Mesendoderm (in vitro differentiated cells): ENCODE measurements at regions not wholly inside any gene's neighbourhood (a gene's known extent, or its start where the extent isn't known, plus 50 kb on each side); places are given as distances from the start of the nearest gene placed in this dataset.

Source experiments
- DNase-seq: peaks from one replicate; pipeline ENCODE4 v3.0.0; 2013
- H2AK5ac ChIP-seq: 2 replicates; pipeline ENCODE4 v1.6.1; 2013; ENCODE audit warnings: low read length, inconsistent platforms
- H2BK120ac ChIP-seq: 2 replicates; pipeline ENCODE4 v1.6.1; 2013; ENCODE audit warnings: low read depth, mild to moderate bottlenecking, low read length, moderate library complexity, mixed read lengths
- H2BK15ac ChIP-seq: replicated peaks from 2 replicates; pipeline ENCODE4 v1.6.1; 2013; ENCODE audit warnings: low read depth, mild to moderate bottlenecking, moderate library complexity
- H2BK5ac ChIP-seq: 2 replicates; pipeline ENCODE4 v1.6.1; 2013; ENCODE audit warnings: low read length, inconsistent platforms
- H3K18ac ChIP-seq: 2 replicates; pipeline ENCODE4 v1.6.1; 2013; ENCODE audit warnings: mild to moderate bottlenecking, low read length, mixed read lengths
- H3K23ac ChIP-seq: one replicate; pipeline ENCODE4 v1.6.1; 2013; ENCODE audit warnings: low read length
- H3K27ac ChIP-seq: 2 replicates; pipeline ENCODE4 v1.5.1; 2013; ENCODE audit warnings: low read depth, mild to moderate bottlenecking, inconsistent platforms, low read length, moderate library complexity
- H3K27me3 ChIP-seq: 2 replicates; pipeline ENCODE4 v1.6.1; 2013; ENCODE audit warnings: low read length, control low read depth, mild to moderate bottlenecking, inconsistent platforms; ENCODE audit not compliant: insufficient read depth, poor library complexity
- H3K36me3 ChIP-seq: 2 replicates; pipeline ENCODE4 v1.6.1; 2013; ENCODE audit warnings: low read length, inconsistent platforms; ENCODE audit not compliant: control insufficient read depth, insufficient read depth
- H3K4ac ChIP-seq: one replicate; pipeline ENCODE4 v1.6.1; 2013; ENCODE audit warnings: low read depth, mild to moderate bottlenecking, low read length, moderate library complexity
- H3K4me1 ChIP-seq: 2 replicates; pipeline ENCODE4 v1.6.1; 2013; ENCODE audit warnings: low read depth, low read length, inconsistent platforms; ENCODE audit not compliant: control insufficient read depth
- H3K4me2 ChIP-seq: 2 replicates; pipeline ENCODE4 v1.6.1; 2013; ENCODE audit warnings: low read length
- H3K4me3 ChIP-seq: 2 replicates; pipeline ENCODE4 v1.5.1; 2013; ENCODE audit warnings: mild to moderate bottlenecking, low read length
- H3K56ac ChIP-seq: one replicate; pipeline ENCODE4 v1.6.1; 2013; ENCODE audit warnings: low read length
- H3K79me1 ChIP-seq: 2 replicates; pipeline ENCODE4 v1.6.1; 2013; ENCODE audit warnings: low read length, inconsistent platforms
- H3K79me2 ChIP-seq: 2 replicates; pipeline ENCODE4 v1.6.1; 2013; ENCODE audit warnings: mild to moderate bottlenecking, low read length; ENCODE audit not compliant: control insufficient read depth, insufficient read depth
- H3K9ac ChIP-seq: 2 replicates; pipeline ENCODE4 v1.6.1; 2013; ENCODE audit warnings: low read length, inconsistent platforms
- H4K5ac ChIP-seq: one replicate; pipeline ENCODE4 v1.6.1; 2013; ENCODE audit warnings: low read length
- H4K8ac ChIP-seq: one replicate; pipeline ENCODE4 v1.6.1; 2013; ENCODE audit warnings: low read depth, mild to moderate bottlenecking, control low read depth, low read length, moderate library complexity
- WGBS: extraction: QIAGEN DNeasy Blood & Tissue Kit; methylation state at CpG from one replicate; pipeline ENCODE4 v1.1.7; 2013; ENCODE audit warnings: low lambda C conversion rate, missing lambda C conversion rate; ENCODE audit not compliant: insufficient coverage; ENCODE audit errors: extremely low coverage; 5-methylcytosine and 5-hydroxymethylcytosine counted together

GRCh38 chr2:40867829-40868228 lies 415.9 kb upstream of the SLC8A1 start:
- Histone ChIP-seq H2AK5ac (no peak overlapping the region), H3K79me1 (no peaks in the 10 kb centered on the region), H3K4me2 (no peak overlapping the region), H2BK15ac (no peak overlapping the region), H3K9ac (no peak overlapping the region), H3K18ac (no peak overlapping the region), H3K4ac (no peak overlapping the region), H3K79me2 (no peaks in the 10 kb centered on the region), H3K23ac (no peak overlapping the region), H4K8ac (no peak overlapping the region), H3K36me3 (no peaks in the 10 kb centered on the region), H2BK120ac (no peak overlapping the region), H3K56ac (no peak overlapping the region), H2BK5ac (no peak overlapping the region), H3K4me3 (no peak overlapping the region), H4K5ac (no peak overlapping the region), H3K27ac (no peak overlapping the region), H3K4me1 (no peaks in the 10 kb centered on the region), H3K27me3 (no peaks in the 10 kb centered on the region)
- WGBS = no CpG with 5 or more reads among the region's 5 CpGs
- no peak for DNase-seq

GRCh38 chr2:40872580-40872979 lies 420.7 kb upstream of the SLC8A1 start:
- Histone ChIP-seq H4K5ac (no peak overlapping the region), H3K79me2 (no peaks in the 10 kb centered on the region), H3K4me2 (no peak overlapping the region), H2BK15ac (no peak overlapping the region), H3K4me1 (no peaks in the 10 kb centered on the region), H3K36me3 (no peaks in the 10 kb centered on the region), H3K4me3 (no peak overlapping the region), H3K56ac (no peak overlapping the region), H3K79me1 (no peaks in the 10 kb centered on the region), H2BK5ac (no peak overlapping the region), H3K18ac (no peak overlapping the region), H3K27ac (no peak overlapping the region), H3K27me3 (no peaks in the 10 kb centered on the region), H4K8ac (no peak overlapping the region), H2BK120ac (no peak overlapping the region), H2AK5ac (no peak overlapping the region), H3K4ac (no peak overlapping the region), H3K23ac (no peak overlapping the region), H3K9ac (no peak overlapping the region)
- DNase-seq = no peak
- no CpG with 5 or more reads among the region's 2 CpGs for WGBS

- no peak overlapping the region for H2AK5ac ChIP-seq
- no peaks in the 10 kb centered on the region for H3K27me3 ChIP-seq
- H3K9ac ChIP-seq = no peak overlapping the region
- no peak overlapping the region for H3K4me3 ChIP-seq
- no peak overlapping the region for H3K4ac ChIP-seq
- H3K56ac ChIP-seq = no peak overlapping the region
- H3K4me2 ChIP-seq = no peak overlapping the region
- no peaks in the 10 kb centered on the region for H3K79me2 ChIP-seq
- H2BK120ac ChIP-seq = no peak overlapping the region
- no peaks in the 10 kb centered on the region for H3K79me1 ChIP-seq
- H3K27ac ChIP-seq = no peak overlapping the region
- WGBS = no CpG with 5 or more reads among the region's 3 CpGs
- no peaks in the 10 kb centered on the region for H3K36me3 ChIP-seq
- no peak overlapping the region for H4K8ac ChIP-seq
- no peak for DNase-seq
- no peak overlapping the region for H4K5ac ChIP-seq
- no peak overlapping the region for H2BK5ac ChIP-seq
- no peaks in the 10 kb centered on the region for H3K4me1 ChIP-seq
- no peak overlapping the region for H3K18ac ChIP-seq
- no peak overlapping the region for H2BK15ac ChIP-seq
- H3K23ac ChIP-seq = no peak overlapping the region
These were observed 422.5 kb upstream of the SLC8A1 start for GRCh38 chr2:40874380-40874779.

- Histone ChIP-seq H2AK5ac (no peak overlapping the region), H4K5ac (no peak overlapping the region), H3K56ac (no peak overlapping the region), H3K4me3 (no peak overlapping the region), H3K9ac (no peak overlapping the region), H3K27ac (no peak overlapping the region), H3K4me2 (no peak overlapping the region), H3K18ac (no peak overlapping the region), H3K36me3 (no peaks in the 10 kb centered on the region), H2BK15ac (no peak overlapping the region), H3K79me1 (no peaks in the 10 kb centered on the region), H4K8ac (no peak overlapping the region), H3K4ac (no peak overlapping the region), H3K4me1 (no peaks in the 10 kb centered on the region), H3K79me2 (no peaks in the 10 kb centered on the region), H3K27me3 (no peaks in the 10 kb centered on the region), H2BK5ac (no peak overlapping the region), H2BK120ac (no peak overlapping the region), H3K23ac (no peak overlapping the region)
- DNase-seq = no peak
These were observed 425.9 kb upstream of the SLC8A1 start for GRCh38 chr2:40877734-40878288.

- H3K79me2 ChIP-seq = no peaks in the 10 kb centered on the region
- H2BK5ac ChIP-seq = no peak overlapping the region
- no peak overlapping the region for H3K56ac ChIP-seq
- no peaks in the 10 kb centered on the region for H3K79me1 ChIP-seq
- no peak overlapping the region for H3K27ac ChIP-seq
- no peak overlapping the region for H3K4ac ChIP-seq
- H3K4me1 ChIP-seq = no peaks in the 10 kb centered on the region
- no peak overlapping the region for H4K8ac ChIP-seq
- H3K36me3 ChIP-seq = no peaks in the 10 kb centered on the region
- no peak overlapping the region for H2AK5ac ChIP-seq
- no peak overlapping the region for H3K18ac ChIP-seq
- H3K27me3 ChIP-seq = no peaks in the 10 kb centered on the region
- WGBS = no CpG with 5 or more reads among the region's 1 CpG
- H2BK15ac ChIP-seq = no peak overlapping the region
- H2BK120ac ChIP-seq = no peak overlapping the region
- H3K9ac ChIP-seq = no peak overlapping the region
- H4K5ac ChIP-seq = no peak overlapping the region
- DNase-seq = no peak
- no peak overlapping the region for H3K4me3 ChIP-seq
- no peak overlapping the region for H3K4me2 ChIP-seq
- H3K23ac ChIP-seq = no peak overlapping the region
These were observed 427.4 kb upstream of the SLC8A1 start for GRCh38 chr2:40879305-40879704.

- H3K23ac ChIP-seq = no peak overlapping the region
- no peaks in the 10 kb centered on the region for H3K79me1 ChIP-seq
- H4K5ac ChIP-seq = no peak overlapping the region
- H2BK120ac ChIP-seq = no peak overlapping the region
- no CpG with 5 or more reads among the region's 1 CpG for WGBS
- no peaks in the 10 kb centered on the region for H3K79me2 ChIP-seq
- H3K18ac ChIP-seq = no peak overlapping the region
- H2BK15ac ChIP-seq = no peak overlapping the region
- no peak overlapping the region for H3K4ac ChIP-seq
- no peak overlapping the region for H3K56ac ChIP-seq
- no peak overlapping the region for H3K4me2 ChIP-seq
- no peak overlapping the region for H2BK5ac ChIP-seq
- no peak overlapping the region for H3K4me3 ChIP-seq
- no peaks in the 10 kb centered on the region for H3K36me3 ChIP-seq
- no peak overlapping the region for H3K27ac ChIP-seq
- H3K4me1 ChIP-seq = no peaks in the 10 kb centered on the region
- no peak overlapping the region for H3K9ac ChIP-seq
- no peak overlapping the region for H2AK5ac ChIP-seq
- no peaks in the 10 kb centered on the region for H3K27me3 ChIP-seq
- no peak for DNase-seq
- no peak overlapping the region for H4K8ac ChIP-seq
These were observed 434.2 kb upstream of the SLC8A1 start for GRCh38 chr2:40886100-40886499.
